ENCODE measurements at regions not wholly inside any gene's neighbourhood (a gene's known extent, or its start where the extent isn't known, plus 50 kb on each side); places are given as distances from the start of the nearest gene placed in this dataset.
"Not testable (repeated sequence)": the region's sequence is repeated elsewhere in the genome, so short reads cannot be mapped to it uniquely, and the experiment has no call there.

DNA sequence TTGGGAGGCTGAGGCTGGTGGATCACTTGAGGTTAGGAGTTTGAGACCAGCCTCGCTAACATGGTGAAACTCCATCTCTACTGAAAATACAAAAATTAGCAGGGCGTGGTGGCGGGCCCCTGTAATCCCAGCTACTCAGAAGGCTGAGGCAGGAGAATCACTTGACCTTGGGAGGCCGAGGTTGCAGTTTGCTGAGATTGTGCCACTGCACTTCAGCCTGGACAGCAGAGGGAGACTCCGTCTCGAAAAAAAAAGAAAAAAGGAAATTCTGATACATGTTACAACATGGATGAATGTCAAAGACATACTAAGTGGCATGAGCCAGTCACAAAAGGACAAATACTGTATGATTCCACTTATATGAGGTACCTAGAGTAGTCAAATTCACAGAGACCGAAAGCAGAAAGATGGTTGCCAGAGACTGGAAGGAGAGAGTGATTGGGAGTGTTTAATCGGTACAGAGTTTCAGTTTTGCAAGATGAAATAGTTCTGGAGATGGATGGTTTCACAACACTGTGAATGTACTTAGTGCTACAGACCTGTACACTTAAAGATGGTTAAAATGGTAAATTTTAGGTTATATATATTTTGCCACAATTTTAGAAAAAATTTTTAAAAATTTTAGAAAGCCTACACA, 92.3 kb downstream of the BLID start:
- no peak for DNase-seq
- intact Hi-C loops (cut with DNase I) = loop anchor here (2.0 to 10.0 kb wide), 4 partner anchors 79 to 366 kb away; no protein-coding TSS in a partner anchor

GRCh38 chr11:122022646-122023045, 93.4 kb downstream of the BLID start:
- intact Hi-C loops (cut with DNase I) = loop anchor here (2.0 to 10.0 kb wide), 4 partner anchors 80 to 365 kb away; no protein-coding TSS in a partner anchor

GRCh38 chr11:122020902-122021301, 95.1 kb downstream of the BLID start:
- peak in 1 of 10 donors; percentile 18 for DNase-seq
- intact Hi-C loops (cut with DNase I) = loop anchor here (5.0 to 10.0 kb wide), 3 partner anchors 181 to 364 kb away; no protein-coding TSS in a partner anchor

More at GRCh38 chr11:122022646-122023045, 93.4 kb downstream of the BLID start:
- DNase-seq = no peak

DNA sequence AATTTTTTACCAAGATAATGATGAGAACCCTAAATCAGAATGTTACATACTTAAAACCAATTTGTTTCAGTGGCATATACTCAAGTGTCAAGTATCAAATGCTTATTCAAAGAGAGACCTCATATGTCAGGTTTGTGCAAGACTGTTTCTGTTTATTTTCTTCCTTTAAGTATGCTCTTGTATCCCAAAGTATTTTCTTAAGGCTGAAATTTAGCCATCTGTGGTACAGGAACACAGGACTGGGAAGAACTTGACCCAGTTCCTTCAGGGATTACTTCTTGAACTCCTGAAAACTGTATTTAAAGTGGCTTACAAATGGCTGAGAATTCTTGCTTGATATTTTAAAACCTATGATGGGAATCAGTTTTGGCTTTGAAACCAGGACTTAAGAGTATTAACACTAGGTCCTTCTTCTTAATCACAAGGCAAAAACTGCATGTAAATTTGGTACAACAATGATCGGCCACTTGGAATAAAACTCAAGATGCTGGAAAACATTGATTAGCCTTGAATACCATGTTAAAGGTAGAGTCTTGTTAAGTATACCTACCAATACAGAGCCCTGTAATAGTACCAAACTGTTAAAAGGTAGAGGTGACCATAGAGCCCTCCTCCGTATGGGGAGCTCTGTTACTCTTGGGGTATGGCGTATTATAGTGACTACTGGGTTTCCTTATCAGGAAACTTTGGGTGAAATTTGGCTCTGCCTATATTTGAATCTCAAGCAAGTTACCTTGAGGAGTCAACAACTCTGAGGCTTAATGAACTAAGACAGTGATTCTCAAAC, 95.9 kb downstream of the BLID start:
- intact Hi-C loops (cut with DNase I) = loop anchor here (5.0 to 10.0 kb wide), 3 partner anchors 182 to 363 kb away; no protein-coding TSS in a partner anchor
- no peak for DNase-seq

- intact Hi-C loops (cut with DNase I) = no loop called here
- peak in 8 of 10 donors; percentile 10 to 79 (median 23) for DNase-seq
These were observed 108.4 kb downstream of the BLID start for GRCh38 chr11:122007601-122008071.

DNA sequence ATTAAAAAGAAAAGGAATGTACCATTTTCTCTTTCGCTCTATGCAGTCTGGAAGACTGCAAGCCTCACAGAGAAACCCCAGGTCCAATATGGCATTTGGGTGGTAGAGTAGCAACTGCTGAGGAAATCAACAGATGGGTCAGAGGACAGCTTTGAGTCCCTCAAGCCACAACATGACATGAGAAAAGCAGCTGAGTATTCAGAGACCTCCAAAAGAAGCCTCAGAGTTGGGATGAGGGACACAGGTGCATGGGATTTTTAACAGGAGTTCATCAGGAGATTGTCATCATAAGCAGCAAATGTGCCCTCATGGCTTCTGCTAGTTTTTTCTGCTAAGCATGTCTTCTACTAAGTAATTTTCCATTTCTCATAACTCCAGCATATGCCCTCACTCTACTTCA, 111.6 kb downstream of the BLID start:
- no peak for DNase-seq
- intact Hi-C loops (cut with DNase I) = no loop called here

DNA sequence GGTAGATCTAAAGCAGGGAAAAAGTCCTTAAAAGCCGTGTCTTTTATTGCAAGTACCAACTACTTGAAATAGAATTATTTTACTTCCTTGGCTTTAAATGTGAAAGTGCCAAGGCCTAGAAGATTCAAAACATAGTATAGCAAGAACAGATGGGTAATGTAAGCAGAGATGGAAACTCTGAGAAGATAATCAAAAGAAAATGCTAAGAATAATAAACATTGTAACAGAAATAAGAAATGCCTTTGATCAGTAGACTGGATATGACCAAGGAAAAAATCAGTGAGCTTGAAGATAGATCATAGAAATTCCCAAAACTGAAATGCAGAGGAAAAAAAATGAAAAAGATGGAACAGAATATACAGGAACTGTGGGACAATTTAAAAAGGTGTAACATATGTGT, 113.1 kb downstream of the BLID start:
- intact Hi-C loops (cut with DNase I) = no loop called here
- DNase-seq = no peak

DNA sequence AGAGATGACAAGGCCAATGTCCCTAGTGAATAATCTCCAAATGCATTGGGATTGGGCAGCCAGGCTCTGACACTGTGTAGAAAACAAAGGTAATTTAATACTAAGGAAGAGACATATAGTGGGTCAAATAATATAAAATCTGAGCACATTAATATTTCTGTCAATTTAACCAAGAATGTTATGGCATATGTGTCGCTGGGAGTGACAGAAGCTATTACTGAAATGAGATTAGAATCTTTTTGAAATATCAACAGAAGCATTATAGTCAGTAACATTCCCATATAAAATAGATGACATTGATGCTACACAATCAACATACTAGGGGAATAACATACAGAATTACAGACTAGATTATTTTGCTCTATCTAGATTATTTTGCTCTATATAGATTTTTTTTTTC, 114.0 kb downstream of the BLID start:
- intact Hi-C loops (cut with DNase I) = no loop called here

GRCh38 chr11:121999651-122000050, 116.4 kb downstream of the BLID start:
- DNase-seq = no peak
- intact Hi-C loops (cut with DNase I) = no loop called here

More for the DNA sequence above, 114.0 kb downstream of the BLID start:
- DNase-seq = no peak

- intact Hi-C loops (cut with DNase I) = no loop called here
- no peak for DNase-seq
These were observed 119.4 kb downstream of the BLID start for GRCh38 chr11:121996574-121996973.

- intact Hi-C loops (cut with DNase I) = no loop called here
- no peak for DNase-seq
These were observed 132.1 kb downstream of the BLID start for GRCh38 chr11:121983901-121984300.

GRCh38 chr11:121977914-121978313, 138.1 kb downstream of the BLID start:
- intact Hi-C loops (cut with DNase I) = not testable (repeated sequence)

GRCh38 chr11:121968638-121969037, 147.4 kb downstream of the BLID start:
- no peak for DNase-seq

More at GRCh38 chr11:121977914-121978313, 138.1 kb downstream of the BLID start:
- DNase-seq = not testable (repeated sequence)

GRCh38 chr11:121967131-121967704, 148.8 kb downstream of the BLID start:
- DNase-seq = peak in 2 of 10 donors; percentile 10 to 72
- intact Hi-C loops (cut with DNase I) = no loop called here

More at GRCh38 chr11:121968638-121969037, 147.4 kb downstream of the BLID start:
- intact Hi-C loops (cut with DNase I) = no loop called here

DNA sequence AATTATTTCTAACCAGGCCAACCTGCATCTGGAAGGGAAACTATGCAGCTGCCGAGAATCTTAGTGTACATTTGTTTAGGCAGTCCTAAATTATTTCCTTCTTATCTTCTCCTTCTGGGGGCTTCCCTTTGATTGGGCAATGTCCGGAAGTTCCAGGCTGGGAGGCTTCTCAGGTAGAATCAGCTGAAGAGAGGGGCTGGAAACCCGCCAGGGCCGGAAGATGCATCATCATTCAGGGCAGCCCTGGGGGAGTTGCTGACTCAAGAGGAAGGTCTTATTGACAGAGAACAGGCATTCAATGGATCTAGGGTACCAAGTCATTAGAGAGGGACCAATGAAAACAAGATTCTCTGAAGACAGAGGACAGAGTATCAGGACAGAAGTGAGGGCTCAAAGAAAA, 150.7 kb downstream of the BLID start:
- no peak for DNase-seq
- intact Hi-C loops (cut with DNase I) = no loop called here

DNA sequence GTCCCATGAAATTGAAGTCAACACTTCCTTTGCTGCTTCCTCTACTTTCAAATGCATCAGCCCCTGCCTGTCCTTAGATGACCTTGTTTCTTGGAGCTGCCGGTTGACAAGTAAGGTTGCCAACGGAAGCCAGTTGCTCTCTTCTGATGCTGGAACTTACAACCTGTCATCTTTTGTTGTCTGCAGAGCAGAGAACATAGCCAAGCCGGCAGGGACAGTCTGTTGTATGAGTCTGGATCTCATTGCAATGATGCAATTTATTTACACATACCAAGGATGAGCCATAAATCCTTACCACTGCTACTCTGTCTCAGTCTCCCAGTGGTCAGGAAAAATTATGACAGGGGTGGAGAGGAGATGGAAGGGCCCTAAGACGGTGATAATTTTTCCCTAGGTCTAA, 151.4 kb downstream of the BLID start:
- intact Hi-C loops (cut with DNase I) = no loop called here
- no peak for DNase-seq

- DNase-seq; intact Hi-C loops (cut with DNase I): not testable (repeated sequence)
These were observed 152.2 kb downstream of the BLID start for GRCh38 chr11:121963846-121964245.

DNA sequence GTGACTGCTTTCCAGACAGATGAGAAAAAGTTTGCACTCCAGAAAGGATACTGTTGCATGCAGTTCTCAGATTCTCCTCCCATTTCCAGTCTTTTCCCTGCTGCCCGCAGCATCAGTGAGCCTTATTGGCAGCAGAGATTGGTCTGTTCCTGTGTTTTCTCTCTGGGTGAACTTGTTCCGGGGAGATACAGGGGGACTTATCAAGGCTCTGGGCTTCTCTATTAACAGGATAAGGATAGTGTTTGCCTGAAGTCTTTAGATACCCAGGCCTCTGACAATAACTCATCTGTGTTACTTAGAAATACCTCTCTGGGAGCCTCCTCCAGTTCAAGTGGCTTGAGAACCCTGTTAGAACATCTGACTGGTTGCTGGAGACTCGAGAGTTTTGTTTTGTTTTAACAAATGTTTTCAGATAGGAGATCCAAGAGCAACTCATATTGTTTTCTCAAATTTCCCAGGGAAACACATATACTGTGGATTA, 154.7 kb downstream of the BLID start:
- intact Hi-C loops (cut with DNase I) = no loop called here
- no peak for DNase-seq

- no peak for DNase-seq
- intact Hi-C loops (cut with DNase I) = no loop called here
These were observed 157.1 kb downstream of the BLID start for GRCh38 chr11:121958971-121959325.

DNA sequence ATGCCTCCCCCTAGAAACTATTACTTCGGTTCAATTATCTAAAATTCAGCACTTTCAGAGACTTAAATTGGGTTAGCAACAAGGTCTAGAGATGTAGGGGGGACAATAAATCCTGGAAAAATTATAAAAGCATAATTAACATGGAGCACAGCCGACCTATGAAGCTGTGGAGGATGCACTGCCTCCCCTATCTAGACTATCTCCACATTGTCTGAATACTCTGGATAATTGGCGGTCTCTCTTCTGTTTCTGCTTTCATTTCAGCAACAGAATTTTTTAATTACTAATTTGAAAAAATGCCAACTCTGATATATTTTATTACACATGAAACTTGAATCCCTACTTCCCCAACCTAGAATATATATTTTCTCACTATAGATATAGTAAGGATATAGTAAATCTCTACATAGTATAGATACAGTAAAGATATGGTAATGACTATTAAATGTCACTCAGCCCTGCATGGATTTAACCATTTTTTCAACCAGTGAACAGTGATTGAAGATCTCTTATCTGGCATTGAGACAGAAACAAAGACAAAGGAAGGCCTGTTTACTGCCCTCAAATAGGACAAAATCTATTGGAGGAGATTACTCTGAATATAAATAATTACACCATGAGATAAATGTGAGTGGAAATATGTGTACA, 157.6 kb downstream of the BLID start:
- no peak for DNase-seq
- intact Hi-C loops (cut with DNase I) = no loop called here

Data from posterior cingulate gyrus (tissue), 11 donors.